Activated CD4-positive, alpha-beta T cell treated with anti-CD3 and anti-CD28 coated beads, Interleukin-2, amount 50 U/mL, for 48 hours (primary cell): ENCODE measurements at regions not wholly inside any gene's neighbourhood (a gene's known extent, or its start where the extent isn't known, plus 50 kb on each side); places are given as distances from the start of the nearest gene placed in this dataset.

Experiments
- DNase-seq, 2 experiments: peaks; one replicate each; pipeline ENCODE4 v3.0.0-alpha.2; 2020

- no peak for DNase-seq
Measured at GRCh38 chrY:8687154-8687553, 650.1 kb upstream of the TSPY4 start.

GRCh38 chrY:8690901-8691685 lies 646.2 kb upstream of the TSPY4 start:
- DNase-seq, result no peak

GRCh38 chrY:8698571-8698970 lies 638.7 kb upstream of the TSPY4 start:
- no peak for DNase-seq

GRCh38 chrY:8705636-8706300 lies 631.5 kb upstream of the TSPY4 start:
- no peak for DNase-seq

GRCh38 chrY:8712296-8712695 lies 625.0 kb upstream of the TSPY4 start:
- DNase-seq, result no peak

- no peak for DNase-seq
Measured at GRCh38 chrY:8715226-8715625, 622.0 kb upstream of the TSPY4 start.

- DNase-seq, result no peak
Measured at GRCh38 chrY:8726616-8727015, 610.6 kb upstream of the TSPY4 start.

GRCh38 chrY:8729971-8730370 lies 607.3 kb upstream of the TSPY4 start:
- DNase-seq, result no peak

- no peak for DNase-seq
Measured at GRCh38 chrY:8741343-8742069, 595.8 kb upstream of the TSPY4 start.

- DNase-seq, result no peak
Measured at GRCh38 chrY:8764184-8764583, 573.1 kb upstream of the TSPY4 start.

GRCh38 chrY:8781184-8781890 lies 555.9 kb upstream of the TSPY4 start:
- DNase-seq, result no peak

- no peak for DNase-seq
Measured at GRCh38 chrY:8794561-8794960, 542.7 kb upstream of the TSPY4 start.

GRCh38 chrY:8804317-8804716 lies 532.9 kb upstream of the TSPY4 start:
- DNase-seq, result no peak

- no peak for DNase-seq
Measured at GRCh38 chrY:8807648-8808408, 529.4 kb upstream of the TSPY4 start.

GRCh38 chrY:8808611-8809010 lies 528.7 kb upstream of the TSPY4 start:
- DNase-seq, result no peak

- no peak for DNase-seq
Measured at GRCh38 chrY:8809076-8809475, 528.2 kb upstream of the TSPY4 start.

GRCh38 chrY:8814143-8814542 lies 523.1 kb upstream of the TSPY4 start:
- DNase-seq, result no peak

GRCh38 chrY:8815616-8816015 lies 521.6 kb upstream of the TSPY4 start:
- no peak for DNase-seq

GRCh38 chrY:8820032-8820431 lies 517.2 kb upstream of the TSPY4 start:
- DNase-seq, result no peak

GRCh38 chrY:8821106-8821505 lies 516.2 kb upstream of the TSPY4 start:
- DNase-seq, result no peak

GRCh38 chrY:8852278-8852677 lies 485.0 kb upstream of the TSPY4 start:
- DNase-seq, result no peak

- no peak for DNase-seq
Measured at GRCh38 chrY:8888371-8888770, 448.9 kb upstream of the TSPY4 start.

GRCh38 chrY:8897876-8898275 lies 439.4 kb upstream of the TSPY4 start:
- no peak for DNase-seq
